CD8-positive, alpha-beta memory T cell (primary cell): ENCODE measurements at regions not wholly inside any gene's neighbourhood (a gene's known extent, or its start where the extent isn't known, plus 50 kb on each side); places are given as distances from the start of the nearest gene placed in this dataset.

Experiments used
- CTCF ChIA-PET: fragments of 350-600 bp; sonication (Branson Sonifier 250); formaldehyde crosslinking; loops from one replicate; lab custom pipeline; 2021; ENCODE audit warnings: antibody characterized with exemption; lab: Charles Lee
- POLR2A ChIA-PET: fragments of 350-600 bp; sonication (Branson Sonifier 250); formaldehyde crosslinking; loops from one replicate; lab custom pipeline; 2021; ENCODE audit warnings: antibody characterized with exemption; lab: Charles Lee
- DNase-seq, 5 donors: peaks; one replicate each; pipeline versions ENCODE4 v3.0.0 to v3.0.0-alpha.2; 2020 to 2022; ENCODE audit warnings: mixed read lengths in 1 of 5
- H3K27ac ChIP-seq: one replicate; pipeline ENCODE4 v1.7.0; 2013; ENCODE audit warnings: low read depth, mild to moderate bottlenecking, low read length, moderate library complexity
- H3K27me3 ChIP-seq: 2 replicates; pipeline ENCODE4 v1.7.0; 2013; ENCODE audit warnings: low read length, mild to moderate bottlenecking; ENCODE audit not compliant: insufficient read depth, poor library complexity, severe bottlenecking
- H3K36me3 ChIP-seq: 2 replicates; pipeline ENCODE4 v1.7.0; 2013; ENCODE audit warnings: mild to moderate bottlenecking, low read length, moderate library complexity; ENCODE audit not compliant: insufficient read depth
- H3K4me1 ChIP-seq: 2 replicates; pipeline ENCODE4 v1.7.0; 2013; ENCODE audit warnings: mild to moderate bottlenecking, low read length, moderate library complexity; ENCODE audit not compliant: insufficient read depth
- H3K4me3 ChIP-seq: 2 replicates; pipeline ENCODE4 v1.7.0; 2013; ENCODE audit warnings: mild to moderate bottlenecking, low read length
- H3K9me3 ChIP-seq: 2 replicates; pipeline ENCODE4 v1.7.0; 2013; ENCODE audit warnings: mild to moderate bottlenecking, low read length
- H3K27ac Mint-ChIP-seq, 8 donors: one replicate each; pipeline ENCODE4 v1.8.0; 2020 to 2021; ENCODE audit warnings: mixed read lengths in 8 of 8, mild to moderate bottlenecking in 6 of 8, inconsistent platforms in 3 of 8, moderate library complexity in 3 of 8
- H3K27me3 Mint-ChIP-seq, 2 donors: one replicate each; pipeline ENCODE4 v1.8.0; 2020 to 2021; ENCODE audit warnings: mixed read lengths in 2 of 2, mild to moderate bottlenecking in 1 of 2, moderate library complexity in 1 of 2
- H3K36me3 Mint-ChIP-seq, 3 donors: one replicate each; pipeline ENCODE4 v1.8.0; 2020 to 2021; ENCODE audit warnings: mixed read lengths in 3 of 3, inconsistent platforms in 1 of 3, mild to moderate bottlenecking in 1 of 3
- H3K4me1 Mint-ChIP-seq, 3 donors: one replicate each; pipeline ENCODE4 v1.8.0; 2020 to 2021; ENCODE audit warnings: mixed read lengths in 3 of 3, inconsistent platforms in 1 of 3, mild to moderate bottlenecking in 1 of 3
- H3K4me3 Mint-ChIP-seq, 7 donors: one replicate each; pipeline ENCODE4 v1.8.0; 2020 to 2021; ENCODE audit warnings: mixed read lengths in 7 of 7, mild to moderate bottlenecking in 6 of 7, moderate library complexity in 4 of 7, inconsistent platforms in 2 of 7
- H3K9me3 Mint-ChIP-seq, 5 donors: one replicate each; pipeline ENCODE4 v1.8.0; 2020 to 2022; ENCODE audit warnings: mixed read lengths in 5 of 5, mild to moderate bottlenecking in 3 of 5, moderate library complexity in 2 of 5, inconsistent platforms in 1 of 5

DNA sequence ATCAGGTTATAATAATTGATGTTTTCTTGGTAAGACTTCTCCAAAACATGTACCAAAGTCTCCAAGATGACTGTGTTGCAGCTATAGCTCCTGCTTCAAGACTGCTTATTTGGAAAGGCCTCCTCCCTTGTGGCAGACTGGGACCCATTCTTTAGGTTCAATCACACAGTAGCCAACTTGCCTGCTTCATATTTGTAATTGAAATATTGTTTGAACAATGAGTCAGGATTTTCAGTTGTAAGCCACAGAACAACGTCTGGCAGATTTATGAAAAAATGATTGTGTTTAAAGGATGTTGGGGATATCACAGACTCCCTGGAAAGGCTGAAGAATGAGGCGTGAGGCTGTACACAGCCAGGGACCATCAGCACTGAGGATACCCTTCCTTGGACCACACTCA, 458.9 kb downstream of the MED10 start:
- CTCF ChIA-PET, result no interaction called here
- no peaks in the 10 kb centered on the region for H3K4me1 Mint-ChIP-seq

DNA sequence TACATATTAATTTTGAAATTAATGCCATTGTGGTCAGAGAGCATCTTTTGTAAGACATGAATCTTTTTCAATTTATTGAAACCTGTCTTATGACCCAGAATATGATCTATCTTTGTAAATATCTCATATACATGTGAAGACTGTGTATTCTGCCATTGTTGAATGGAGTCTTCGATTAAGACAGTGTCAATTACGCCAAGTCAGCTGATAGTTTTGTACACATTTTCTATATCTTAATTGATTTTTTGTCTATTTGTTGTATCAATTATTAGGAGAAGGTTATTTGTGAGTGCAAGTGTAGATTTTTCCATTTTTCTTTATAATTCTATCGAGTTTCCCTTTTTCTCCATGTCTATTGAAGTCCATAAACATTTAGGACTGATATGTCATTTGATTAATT, 471.6 kb downstream of the MED10 start:
- H3K36me3 Mint-ChIP-seq, result no peaks in the 10 kb centered on the region
- Histone ChIP-seq H3K27ac (no peak overlapping the region), H3K4me3 (no peak overlapping the region), H3K36me3 (no peaks in the 10 kb centered on the region), H3K9me3 (no peaks in the 10 kb centered on the region), H3K4me1 (no peaks in the 10 kb centered on the region), H3K27me3 (no peaks in the 10 kb centered on the region)
- H3K27me3 Mint-ChIP-seq, result peaks cover 0 to 3% of the 10 kb centered on the region in 2 donors
- peaks cover 0 to 5% (median 0%) of the 10 kb centered on the region in 5 donors for H3K9me3 Mint-ChIP-seq
- no peak for DNase-seq
- no peak overlapping the region for H3K4me3 Mint-ChIP-seq
- CTCF ChIA-PET, result no interaction called here
- POLR2A ChIA-PET, result no interaction called here
- no peak overlapping the region for H3K27ac Mint-ChIP-seq
- H3K4me1 Mint-ChIP-seq, result no peaks in the 10 kb centered on the region

More for the DNA sequence above, 458.9 kb downstream of the MED10 start:
- H3K9me3 ChIP-seq, result no peaks in the 10 kb centered on the region
- H3K4me3 ChIP-seq, result no peak overlapping the region
- POLR2A ChIA-PET, result no interaction called here
- no peaks in the 10 kb centered on the region for H3K36me3 ChIP-seq
- Mint-ChIP-seq H3K27ac (no peak overlapping the region), H3K36me3 (no peaks in the 10 kb centered on the region), H3K4me3 (no peak overlapping the region), H3K9me3 (peaks cover 0 to 8% (median 0%) of the 10 kb centered on the region in 5 donors), H3K27me3 (no peaks in the 10 kb centered on the region)
- H3K27me3 ChIP-seq, result no peaks in the 10 kb centered on the region
- no peak for DNase-seq
- H3K27ac ChIP-seq, result no peak overlapping the region
- H3K4me1 ChIP-seq, result no peaks in the 10 kb centered on the region

DNA sequence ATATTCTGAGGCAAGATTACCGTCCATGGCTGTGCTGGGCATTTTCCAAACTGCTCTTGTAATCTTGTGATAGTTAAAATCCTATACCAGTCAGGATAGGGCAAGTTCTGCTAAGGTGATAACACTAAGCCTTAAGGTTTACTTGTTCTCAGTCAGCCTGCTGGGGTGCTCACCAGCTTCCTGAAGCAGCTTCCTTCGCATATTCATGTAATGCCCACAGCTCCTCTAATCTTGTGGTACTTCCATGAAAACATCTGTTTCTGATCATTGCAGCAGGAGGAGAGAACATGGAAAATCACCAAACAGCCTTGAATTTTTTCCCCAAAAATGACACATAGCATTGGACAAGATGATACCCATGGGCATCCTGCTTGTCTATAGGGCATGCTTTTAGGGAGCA, 473.2 kb downstream of the MED10 start:
- Mint-ChIP-seq H3K27me3 (peaks cover 0 to 3% of the 10 kb centered on the region in 2 donors), H3K4me1 (no peaks in the 10 kb centered on the region), H3K27ac (no peak overlapping the region), H3K36me3 (no peaks in the 10 kb centered on the region), H3K4me3 (no peak overlapping the region), H3K9me3 (peaks cover 0 to 5% (median 0%) of the 10 kb centered on the region in 5 donors)
- Histone ChIP-seq H3K36me3 (no peaks in the 10 kb centered on the region), H3K4me1 (no peaks in the 10 kb centered on the region), H3K27me3 (no peaks in the 10 kb centered on the region), H3K9me3 (no peaks in the 10 kb centered on the region), H3K4me3 (no peak overlapping the region), H3K27ac (no peak overlapping the region)
- CTCF ChIA-PET, result no interaction called here
- POLR2A ChIA-PET, result no interaction called here
- DNase-seq, result no peak

DNA sequence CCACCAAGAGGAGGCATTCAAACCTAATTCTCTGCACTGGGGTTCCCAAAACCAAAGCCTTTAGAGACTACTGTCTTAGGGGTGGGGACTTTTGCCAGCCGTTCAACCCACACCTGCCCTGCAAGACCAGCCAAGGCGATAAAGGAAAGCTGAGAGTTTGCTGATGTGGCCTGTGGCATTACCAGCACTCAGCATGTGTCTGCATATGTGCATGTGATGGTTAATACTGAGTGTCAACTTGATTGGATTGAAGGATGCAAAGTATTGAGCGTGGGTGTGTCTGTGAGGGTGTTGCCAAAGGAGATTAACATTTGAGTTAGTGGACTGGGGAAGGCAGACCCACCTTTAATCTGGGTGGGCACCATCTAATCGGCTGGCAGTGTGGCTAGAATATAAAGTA, 474.2 kb downstream of the MED10 start:
- CTCF ChIA-PET, result no interaction called here

DNA sequence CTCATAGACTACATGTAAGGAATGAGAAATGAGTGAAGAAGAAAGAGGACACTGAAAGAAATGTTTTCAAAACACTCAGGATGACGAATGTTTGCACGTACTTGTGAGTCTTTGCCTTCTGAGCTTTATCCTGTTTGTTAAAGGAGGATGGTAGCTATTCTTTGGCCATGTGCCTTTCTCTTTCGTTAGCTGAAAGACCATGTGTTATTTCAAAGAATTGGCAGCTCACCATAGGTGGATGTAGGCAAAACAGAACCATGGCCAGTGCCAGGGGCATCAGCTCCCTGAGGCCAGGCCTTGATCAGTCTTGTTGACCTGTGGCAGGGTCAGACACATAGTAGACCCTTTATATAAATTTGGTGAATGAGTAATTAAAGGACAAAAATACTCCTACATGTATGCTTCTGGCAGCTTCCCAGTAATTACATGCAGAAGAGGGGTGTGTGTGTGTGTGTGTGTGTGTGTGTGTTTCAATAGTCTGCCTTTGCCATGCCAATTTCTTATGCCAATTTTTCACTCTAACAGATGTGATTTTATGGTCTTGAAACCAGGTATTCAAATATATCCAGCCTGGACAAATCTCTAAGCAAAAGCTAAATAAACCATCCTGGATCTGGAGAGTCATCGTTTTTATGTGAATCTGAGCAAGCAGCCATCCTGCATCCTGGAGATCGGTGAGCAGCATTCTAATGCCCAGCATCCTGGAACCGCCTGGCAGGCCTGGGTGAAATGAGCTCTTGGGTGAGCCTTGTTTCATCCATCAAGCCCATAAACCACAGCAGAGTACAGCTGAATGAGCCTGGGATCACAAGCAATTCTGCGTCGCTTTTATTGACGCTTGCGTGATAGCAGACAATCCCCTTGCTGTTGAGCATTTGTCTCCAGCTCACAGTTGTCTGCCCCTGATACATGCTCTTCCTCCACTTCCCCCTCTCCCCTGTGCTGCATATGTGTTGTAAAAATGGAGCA, 475.4 kb downstream of the MED10 start:
- Histone ChIP-seq H3K36me3 (no peaks in the 10 kb centered on the region), H3K27ac (no peak overlapping the region), H3K27me3 (no peaks in the 10 kb centered on the region), H3K4me1 (no peaks in the 10 kb centered on the region), H3K9me3 (no peaks in the 10 kb centered on the region), H3K4me3 (no peak overlapping the region)
- no peak for DNase-seq
- Mint-ChIP-seq H3K27me3 (peaks cover 0 to 3% of the 10 kb centered on the region in 2 donors), H3K9me3 (peaks cover 0 to 5% (median 0%) of the 10 kb centered on the region in 5 donors), H3K4me1 (no peaks in the 10 kb centered on the region), H3K27ac (no peak overlapping the region), H3K4me3 (no peak overlapping the region), H3K36me3 (no peaks in the 10 kb centered on the region)
- ChIA-PET CTCF (no interaction called here), POLR2A (no interaction called here)

More for the DNA sequence above, 474.2 kb downstream of the MED10 start:
- no peak overlapping the region for H3K27ac ChIP-seq
- Mint-ChIP-seq H3K27ac (no peak overlapping the region), H3K4me1 (no peaks in the 10 kb centered on the region), H3K9me3 (peaks cover 0 to 5% (median 0%) of the 10 kb centered on the region in 5 donors), H3K36me3 (no peaks in the 10 kb centered on the region), H3K27me3 (peaks cover 0 to 3% of the 10 kb centered on the region in 2 donors), H3K4me3 (no peak overlapping the region)
- H3K36me3 ChIP-seq, result no peaks in the 10 kb centered on the region
- no peak for DNase-seq
- H3K9me3 ChIP-seq, result no peaks in the 10 kb centered on the region
- H3K4me1 ChIP-seq, result no peaks in the 10 kb centered on the region
- no peaks in the 10 kb centered on the region for H3K27me3 ChIP-seq
- H3K4me3 ChIP-seq, result no peak overlapping the region
- POLR2A ChIA-PET, result no interaction called here

DNA sequence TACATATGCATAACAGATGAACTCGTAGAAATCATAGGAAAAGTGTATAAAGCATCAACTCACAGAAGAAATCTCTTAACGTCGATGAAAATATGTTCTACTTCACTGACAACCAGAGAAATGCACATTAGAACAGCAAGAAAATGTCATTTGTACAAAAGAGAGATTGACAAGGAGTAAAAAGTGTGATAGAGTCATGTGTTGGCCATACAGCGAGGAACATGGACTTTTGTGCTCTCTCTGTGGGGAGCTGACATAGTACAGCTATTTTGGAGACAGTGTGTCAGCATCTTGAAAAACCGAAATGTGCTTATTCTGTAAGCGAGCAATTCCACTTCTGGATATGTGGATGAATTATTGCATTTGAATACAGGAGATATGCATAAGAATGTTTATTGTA, 477.9 kb downstream of the ICE1 start:
- Mint-ChIP-seq H3K36me3 (no peaks in the 10 kb centered on the region), H3K27me3 (no peaks in the 10 kb centered on the region), H3K27ac (no peak overlapping the region), H3K4me1 (no peaks in the 10 kb centered on the region), H3K9me3 (peaks cover 0 to 5% (median 0%) of the 10 kb centered on the region in 5 donors), H3K4me3 (no peak overlapping the region)
- ChIA-PET CTCF (no interaction called here), POLR2A (no interaction called here)
- H3K36me3 ChIP-seq, result no peaks in the 10 kb centered on the region
- no peaks in the 10 kb centered on the region for H3K27me3 ChIP-seq
- no peaks in the 10 kb centered on the region for H3K4me1 ChIP-seq
- no peaks in the 10 kb centered on the region for H3K9me3 ChIP-seq
- no peak for DNase-seq
- H3K27ac ChIP-seq, result no peak overlapping the region
- no peak overlapping the region for H3K4me3 ChIP-seq

DNA sequence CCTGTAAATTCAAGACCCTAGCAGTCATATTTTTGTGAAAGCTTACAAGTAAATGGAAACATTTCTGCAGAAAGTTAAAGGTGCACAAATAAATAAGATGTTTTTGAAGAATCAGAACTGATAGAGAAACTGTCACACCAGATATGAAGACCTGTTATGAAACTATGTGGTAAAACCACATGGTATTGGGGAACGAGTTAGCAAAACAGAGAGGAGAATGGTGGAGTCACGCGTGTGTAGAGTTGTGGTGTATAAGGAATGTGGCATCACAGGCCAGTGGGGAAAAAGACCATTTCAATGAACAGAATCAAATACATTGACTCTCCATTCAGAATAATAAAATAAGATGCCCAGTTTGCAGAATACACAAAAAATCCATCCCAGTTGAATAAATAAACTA, 477.2 kb downstream of the ICE1 start:
- H3K36me3 ChIP-seq, result no peaks in the 10 kb centered on the region
- H3K4me3 ChIP-seq, result no peak overlapping the region
- Mint-ChIP-seq H3K27me3 (peaks cover 0 to 2% of the 10 kb centered on the region in 2 donors), H3K36me3 (no peaks in the 10 kb centered on the region), H3K27ac (no peak overlapping the region), H3K9me3 (peaks cover 0 to 5% (median 0%) of the 10 kb centered on the region in 5 donors), H3K4me3 (no peak overlapping the region), H3K4me1 (no peaks in the 10 kb centered on the region)
- ChIA-PET CTCF (no interaction called here), POLR2A (no interaction called here)
- DNase-seq, result no peak
- no peaks in the 10 kb centered on the region for H3K4me1 ChIP-seq
- no peak overlapping the region for H3K27ac ChIP-seq
- no peaks in the 10 kb centered on the region for H3K27me3 ChIP-seq
- H3K9me3 ChIP-seq, result no peaks in the 10 kb centered on the region

GRCh38 chr5:5888284-5888683, 465.8 kb downstream of the ICE1 start:
- no peaks in the 10 kb centered on the region for H3K4me1 ChIP-seq
- DNase-seq, result no peak
- H3K36me3 ChIP-seq, result no peaks in the 10 kb centered on the region
- Mint-ChIP-seq H3K4me3 (no peak overlapping the region), H3K27me3 (peaks cover 2 to 5% of the 10 kb centered on the region in 2 donors), H3K9me3 (peaks cover 0 to 4% (median 3%) of the 10 kb centered on the region in 5 donors), H3K36me3 (no peaks in the 10 kb centered on the region), H3K4me1 (peaks cover 0 to 1% (median 0%) of the 10 kb centered on the region in 3 donors), H3K27ac (no peak overlapping the region)
- POLR2A ChIA-PET, result no interaction called here
- no peaks in the 10 kb centered on the region for H3K9me3 ChIP-seq
- CTCF ChIA-PET, result no interaction called here
- H3K27me3 ChIP-seq, result no peaks in the 10 kb centered on the region
- no peak overlapping the region for H3K27ac ChIP-seq
- H3K4me3 ChIP-seq, result no peak overlapping the region
